H9 (cell line): ENCODE measurements at regions not wholly inside any gene's neighbourhood (a gene's known extent, or its start where the extent isn't known, plus 50 kb on each side); places are given as distances from the start of the nearest gene placed in this dataset.

Experiments used
- DNase-seq: peaks from one replicate; pipeline ENCODE4 v3.0.0-alpha.2; 2017
- H2AFZ ChIP-seq: one replicate; pipeline ENCODE4 v1.6.1; 2013; ENCODE audit warnings: mild to moderate bottlenecking, low read length, control low read depth, moderate library complexity
- H2AK5ac ChIP-seq: 2 replicates; pipeline ENCODE4 v1.6.1; 2013; ENCODE audit warnings: low read length, control low read depth, mixed read lengths; ENCODE audit not compliant: insufficient read length
- H2BK120ac ChIP-seq: one replicate; pipeline ENCODE4 v1.6.1; 2013; ENCODE audit warnings: low read depth, mild to moderate bottlenecking, low read length, control low read depth, inconsistent platforms; ENCODE audit not compliant: poor library complexity, severe bottlenecking
- H2BK12ac ChIP-seq: 2 replicates; pipeline ENCODE4 v1.6.1; 2013; ENCODE audit warnings: low read length, control low read depth, mixed read lengths, low read depth; ENCODE audit not compliant: insufficient read length
- H2BK15ac ChIP-seq: 2 replicates; pipeline ENCODE4 v1.6.1; 2013; ENCODE audit warnings: low read depth, low read length, control low read depth
- H2BK20ac ChIP-seq: one replicate; pipeline ENCODE4 v1.6.1; 2013; ENCODE audit warnings: low read depth, mild to moderate bottlenecking, low read length, control low read depth, inconsistent platforms; ENCODE audit not compliant: poor library complexity, severe bottlenecking
- H2BK5ac ChIP-seq: 2 replicates; pipeline ENCODE4 v1.6.1; 2013; ENCODE audit warnings: low read length, control low read depth, mixed read lengths; ENCODE audit not compliant: insufficient read length
- H3K14ac ChIP-seq: 2 replicates; pipeline ENCODE4 v1.6.1; 2013; ENCODE audit warnings: low read length, control low read depth; ENCODE audit not compliant: insufficient read depth
- H3K18ac ChIP-seq: 2 replicates; pipeline ENCODE4 v1.6.1; 2013; ENCODE audit warnings: low read depth, mild to moderate bottlenecking, mixed read lengths, low read length, control low read depth; ENCODE audit not compliant: insufficient read length
- H3K23ac ChIP-seq: 2 replicates; pipeline ENCODE4 v1.6.1; 2013; ENCODE audit warnings: low read length, control low read depth, mixed read lengths, low read depth; ENCODE audit not compliant: insufficient read length
- H3K23me2 ChIP-seq: 2 replicates; pipeline ENCODE4 v1.6.1; 2013; ENCODE audit warnings: low read depth, mild to moderate bottlenecking, mixed read lengths, low read length, control low read depth; ENCODE audit not compliant: insufficient read length, poor library complexity, severe bottlenecking
- H3K27ac ChIP-seq: 2 replicates; pipeline ENCODE4 v1.5.1; 2013; ENCODE audit warnings: low read length, control low read depth, mixed read lengths, low read depth; ENCODE audit not compliant: insufficient read length
- H3K27me3 ChIP-seq: 2 replicates; pipeline ENCODE4 v1.6.1; 2013; ENCODE audit warnings: low read length, control low read depth, inconsistent platforms; ENCODE audit not compliant: insufficient read depth
- H3K4ac ChIP-seq: 2 replicates; pipeline ENCODE4 v1.6.1; 2013; ENCODE audit warnings: low read depth, mild to moderate bottlenecking, control low read depth, inconsistent platforms, low read length, moderate library complexity
- H3K4me1 ChIP-seq: 2 replicates; pipeline ENCODE4 v1.6.1; 2013; ENCODE audit warnings: low read length, control low read depth, inconsistent platforms; ENCODE audit not compliant: insufficient read depth
- H3K4me2 ChIP-seq: 2 replicates; pipeline ENCODE4 v1.6.1; 2013; ENCODE audit warnings: low read length, control low read depth, mixed read lengths; ENCODE audit not compliant: insufficient read length, insufficient read depth
- H3K56ac ChIP-seq: 2 replicates; pipeline ENCODE4 v1.6.1; 2013; ENCODE audit warnings: low read depth, mild to moderate bottlenecking, mixed read lengths, low read length, control low read depth; ENCODE audit not compliant: insufficient read length
- H3K79me1 ChIP-seq: 2 replicates; pipeline ENCODE4 v1.6.1; 2013; ENCODE audit warnings: low read depth, mild to moderate bottlenecking, moderate library complexity, low read length, control low read depth, inconsistent platforms; ENCODE audit not compliant: insufficient read depth, poor library complexity, severe bottlenecking
- H3K79me2 ChIP-seq: 2 replicates; pipeline ENCODE4 v1.6.1; 2013; ENCODE audit warnings: low read length, control low read depth, inconsistent platforms; ENCODE audit not compliant: insufficient read depth
- H3K9ac ChIP-seq: 2 replicates; pipeline ENCODE4 v1.6.1; 2013; ENCODE audit warnings: low read length, control low read depth, mixed read lengths; ENCODE audit not compliant: insufficient read length; ENCODE audit errors: extremely low read depth
- H3K9me3 ChIP-seq: one replicate; pipeline ENCODE4 v1.6.1; 2013; ENCODE audit warnings: low read depth, low read length, inconsistent platforms; ENCODE audit not compliant: control insufficient read depth
- H3T11ph ChIP-seq: one replicate; pipeline ENCODE4 v1.6.1; 2013; ENCODE audit warnings: mild to moderate bottlenecking, low read length, control low read depth, inconsistent platforms
- H4K20me1 ChIP-seq: one replicate; pipeline ENCODE4 v1.6.1; 2013; ENCODE audit not compliant: control insufficient read depth, insufficient read length, insufficient read depth
- H4K5ac ChIP-seq: 2 replicates; pipeline ENCODE4 v1.6.1; 2013; ENCODE audit warnings: low read depth, mild to moderate bottlenecking, mixed read lengths, low read length, control low read depth; ENCODE audit not compliant: insufficient read length
- H4K8ac ChIP-seq: replicated peaks from 2 replicates; pipeline ENCODE4 v1.6.1; 2013; ENCODE audit warnings: low read length, control low read depth, mixed read lengths, low read depth; ENCODE audit not compliant: insufficient read length
- H4K91ac ChIP-seq: 2 replicates; pipeline ENCODE4 v1.6.1; 2013; ENCODE audit warnings: low read depth, mild to moderate bottlenecking, moderate library complexity, mixed read lengths, low read length, control low read depth; ENCODE audit not compliant: insufficient read length
- H3K27ac Mint-ChIP-seq, 3 experiments: 2 replicates in 2 of 3; 3 replicates in 1 of 3; pipeline ENCODE4 v1.8.0; 2020 to 2021; ENCODE audit warnings: mixed read lengths in 3 of 3, mild to moderate bottlenecking in 1 of 3, moderate library complexity in 1 of 3
- H3K27me3 Mint-ChIP-seq: 2 replicates; pipeline ENCODE4 v1.8.0; 2021; ENCODE audit warnings: low read depth, mild to moderate bottlenecking, moderate library complexity, mixed read lengths
- H3K36me3 Mint-ChIP-seq, 3 experiments: 2 replicates in 2 of 3; 3 replicates in 1 of 3; pipeline ENCODE4 v1.8.0; 2020 to 2021; ENCODE audit warnings: low read depth in 3 of 3, mixed read lengths in 3 of 3; ENCODE audit not compliant: insufficient read depth in 1 of 3
- H3K4me1 Mint-ChIP-seq, 2 experiments: 2 replicates each; pipeline ENCODE4 v1.8.0; 2020; ENCODE audit warnings: mixed read lengths in 2 of 2
- H3K4me3 Mint-ChIP-seq, 2 experiments: 2 replicates in 1 of 2; 3 replicates in 1 of 2; pipeline ENCODE4 v1.8.0; 2020 to 2021; ENCODE audit warnings: mild to moderate bottlenecking in 2 of 2, mixed read lengths in 2 of 2, moderate library complexity in 1 of 2
- H3K9me3 Mint-ChIP-seq, 2 experiments: 2 replicates in 1 of 2; 3 replicates in 1 of 2; pipeline ENCODE4 v1.8.0; 2020; ENCODE audit warnings: mild to moderate bottlenecking in 2 of 2, mixed read lengths in 2 of 2, moderate library complexity in 1 of 2
- CTCF ChIP-seq: fragments of 200-600 bp; sonication (generic); conservative IDR thresholded peaks from 3 replicates; pipeline ENCODE4 v1.8.0; 2021; ENCODE audit warnings: antibody characterized with exemption, mild to moderate bottlenecking
- WGBS: extraction: QIAGEN DNeasy Blood & Tissue Kit; methylation state at CpG from one replicate; pipeline ENCODE4 v1.1.7; 2013; ENCODE audit warnings: missing lambda C conversion rate, low lambda C conversion rate, mixed read lengths; ENCODE audit not compliant: insufficient read length; ENCODE audit errors: extremely low coverage; 5-methylcytosine and 5-hydroxymethylcytosine counted together

- H3K14ac ChIP-seq, result no peak overlapping the region
- no peak overlapping the region for H3K18ac ChIP-seq
- no peaks in the 10 kb centered on the region for H3K9me3 ChIP-seq
- H3K4ac ChIP-seq, result no peak overlapping the region
- no peak overlapping the region for H2BK15ac ChIP-seq
- Mint-ChIP-seq H3K9me3 (peaks cover 6 to 10% of the 10 kb centered on the region in 2 experiments; a peak in 3 of 5 replicates), H3K4me3 (peak overlapping the region in 1 of 2 experiments; percentile 55; a peak in 3 of 5 replicates), H3K27me3 (peaks cover 44% of the 10 kb centered on the region), H3K36me3 (peaks cover 0 to 6% (median 2%) of the 10 kb centered on the region in 3 experiments; a peak in 1 of 7 replicates), H3K27ac (no peak overlapping the region), H3K4me1 (peaks cover 20 to 22% of the 10 kb centered on the region in 2 experiments)
- H4K91ac ChIP-seq, result no peak overlapping the region
- H3K23me2 ChIP-seq, result no peaks in the 10 kb centered on the region
- H2BK12ac ChIP-seq, result no peak overlapping the region
- no peak overlapping the region for H4K8ac ChIP-seq
- no peak overlapping the region for H4K5ac ChIP-seq
- H2BK20ac ChIP-seq, result no peak overlapping the region
- TF ChIP-seq CTCF, result no peak
- WGBS, result no CpG with 5 or more reads among the region's 7 CpGs
- H2BK5ac ChIP-seq, result no peak overlapping the region
- H2AFZ ChIP-seq, result no peak overlapping the region
- no peak overlapping the region for H3T11ph ChIP-seq
- no peaks in the 10 kb centered on the region for H3K4me1 ChIP-seq
- H3K9ac ChIP-seq, result no peak overlapping the region
- no peak overlapping the region for H3K27ac ChIP-seq
- peak; percentile 62 for DNase-seq
- H3K23ac ChIP-seq, result no peak overlapping the region
- H3K56ac ChIP-seq, result no peak overlapping the region
- H4K20me1 ChIP-seq, result no peaks in the 10 kb centered on the region
- no peak overlapping the region for H2BK120ac ChIP-seq
- no peak overlapping the region for H2AK5ac ChIP-seq
- H3K4me2 ChIP-seq, result peak overlapping the region; percentile 19
- H3K79me2 ChIP-seq, result no peaks in the 10 kb centered on the region
- H3K79me1 ChIP-seq, result no peaks in the 10 kb centered on the region
- H3K27me3 ChIP-seq, result peaks cover 14% of the 10 kb centered on the region; the same call in 1 of the 2 replicates
These were observed 864.0 kb downstream of the KCNJ2 start for GRCh38 chr17:71033336-71033735.
